Medulla oblongata (tissue), 1 donor: ENCODE measurements at regions not wholly inside any gene's neighbourhood (a gene's known extent, or its start where the extent isn't known, plus 50 kb on each side); places are given as distances from the start of the nearest gene placed in this dataset.

Source experiments
- DNase-seq: peaks from one replicate; pipeline ENCODE4 v3.0.0-alpha.2; 2015; ENCODE audit errors: extremely low spot score

- DNase-seq: no peak
Measured at GRCh38 chr10:121032460-121032859, 181.3 kb downstream of the WDR11 start.

- DNase-seq: peak; percentile 4
Measured at GRCh38 chr10:121033366-121033765, 182.2 kb downstream of the WDR11 start.

GRCh38 chr10:121036431-121036830 lies 185.3 kb downstream of the WDR11 start:
- peak; percentile 21 for DNase-seq

GRCh38 chr10:121041499-121041898 lies 190.3 kb downstream of the WDR11 start:
- DNase-seq: no peak

- DNase-seq: no peak
Measured at GRCh38 chr10:121041906-121042305, 190.7 kb downstream of the WDR11 start.

- DNase-seq: no peak
Measured at GRCh38 chr10:121042342-121042741, 191.2 kb downstream of the WDR11 start.

- DNase-seq: peak; percentile 60
Measured at GRCh38 chr10:121043124-121043849, 192.1 kb downstream of the WDR11 start.

- DNase-seq: no peak
Measured at GRCh38 chr10:121048749-121049148, 197.6 kb downstream of the WDR11 start.

GRCh38 chr10:121049489-121049888 lies 198.3 kb downstream of the WDR11 start:
- no peak for DNase-seq

GRCh38 chr10:121049923-121050322 lies 198.8 kb downstream of the WDR11 start:
- DNase-seq: no peak

- DNase-seq: no peak
Measured at GRCh38 chr10:121051171-121051570, 200.0 kb downstream of the WDR11 start.

- DNase-seq: no peak
Measured at GRCh38 chr10:121051696-121052279, 200.6 kb downstream of the WDR11 start.

- no peak for DNase-seq
Measured at GRCh38 chr10:121053151-121053550, 202.0 kb downstream of the WDR11 start.

- DNase-seq: no peak
Measured at GRCh38 chr10:121054874-121055273, 203.7 kb downstream of the WDR11 start.

- DNase-seq: no peak
Measured at GRCh38 chr10:121057269-121057668, 206.1 kb downstream of the WDR11 start.

GRCh38 chr10:121058082-121058481 lies 206.9 kb downstream of the WDR11 start:
- DNase-seq: no peak

- no peak for DNase-seq
Measured at GRCh38 chr10:121059351-121059750, 208.2 kb downstream of the WDR11 start.

- no peak for DNase-seq
Measured at GRCh38 chr10:121062115-121062514, 211.0 kb downstream of the WDR11 start.

GRCh38 chr10:121063744-121064143 lies 212.6 kb downstream of the WDR11 start:
- no peak for DNase-seq

GRCh38 chr10:121064491-121064890 lies 213.3 kb downstream of the WDR11 start:
- no peak for DNase-seq

GRCh38 chr10:121065330-121065729 lies 214.2 kb downstream of the WDR11 start:
- no peak for DNase-seq

- DNase-seq: peak; percentile 58
Measured at GRCh38 chr10:121069061-121069850, 218.1 kb downstream of the WDR11 start.
